GM21447 (cell line): ENCODE measurements at regions not wholly inside any gene's neighbourhood (a gene's known extent, or its start where the extent isn't known, plus 50 kb on each side); places are given as distances from the start of the nearest gene placed in this dataset.

ENCODE experiments used
- ATAC-seq: cut with Tn5 transposase; IDR thresholded peaks from one replicate; pipeline ENCODE4 v1.9.1; 2021; ENCODE audit not compliant: unreplicated experiment

DNA sequence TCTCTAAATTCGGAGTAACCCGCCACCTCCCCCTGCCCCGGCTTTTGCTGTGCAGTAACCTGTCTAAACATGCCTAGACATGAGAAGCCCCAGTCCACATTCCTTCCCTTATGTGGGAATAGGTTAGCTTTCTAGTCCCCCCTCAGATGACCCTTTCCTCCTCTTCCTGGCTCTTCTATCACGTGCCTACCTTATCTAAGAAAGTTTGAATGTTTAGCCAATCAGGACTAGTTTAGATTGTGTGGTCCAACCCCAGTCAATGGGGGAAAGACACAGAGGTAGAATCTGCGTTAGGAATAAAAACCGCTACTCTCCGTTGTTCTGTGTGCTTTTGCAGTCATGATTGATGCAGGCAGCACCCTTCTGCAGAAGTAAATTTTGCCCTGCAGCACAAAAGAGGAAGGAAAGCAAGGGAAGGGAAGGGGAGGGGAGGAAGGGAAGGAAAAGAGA lies 69.0 kb upstream of the CD93 start:
- no peak for ATAC-seq

- no peak for ATAC-seq
Measured at GRCh38 chr20:23153696-23154341, 67.7 kb upstream of the CD93 start.

GRCh38 chr20:23152902-23153301 lies 66.8 kb upstream of the CD93 start:
- no peak for ATAC-seq

DNA sequence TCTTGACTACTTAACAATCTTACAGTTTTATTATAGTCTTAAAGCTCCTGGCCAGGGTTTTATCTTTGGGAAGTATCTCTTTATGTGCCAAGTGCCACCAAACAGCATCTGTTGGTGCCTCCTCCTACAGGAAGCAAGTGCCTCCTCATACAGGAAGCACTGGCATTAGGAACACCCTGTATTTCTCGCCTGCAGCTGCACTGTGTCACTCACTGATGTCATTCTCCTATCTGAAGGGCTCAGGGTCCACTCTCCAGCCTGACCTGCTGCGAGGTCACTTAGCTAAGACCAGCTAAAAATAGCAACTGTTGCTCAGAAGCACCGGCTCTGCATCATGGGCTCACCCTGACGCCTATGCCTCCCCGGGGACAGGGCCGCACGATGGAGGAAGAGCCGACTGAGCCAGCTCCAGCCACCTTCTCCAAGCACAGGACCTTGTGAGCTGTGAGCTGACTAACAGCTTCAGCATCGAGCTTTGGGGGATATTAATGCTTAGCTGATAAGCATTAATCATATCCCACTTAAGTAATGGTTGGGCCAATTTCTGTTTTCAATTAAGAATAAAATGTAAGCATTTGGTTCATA lies 66.3 kb upstream of the CD93 start:
- ATAC-seq: no peak

DNA sequence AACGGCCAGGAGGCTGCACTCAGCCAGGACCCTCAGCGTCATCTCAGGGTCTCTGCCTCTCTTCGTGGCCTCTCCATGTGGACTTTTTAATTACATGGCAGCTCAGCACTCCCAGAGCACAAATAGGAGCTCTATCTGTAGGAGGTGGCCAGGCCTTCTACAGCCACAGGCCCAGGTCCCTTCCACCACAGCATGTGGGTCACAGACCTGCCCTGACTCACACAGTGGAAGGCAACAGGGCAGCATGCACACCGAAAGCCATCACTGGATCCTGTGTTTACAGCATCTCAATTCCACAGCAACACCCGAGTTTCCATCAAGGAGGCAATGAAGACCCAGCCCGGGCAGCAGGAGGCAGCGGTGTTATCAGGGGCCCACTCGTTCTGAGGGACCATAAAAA lies 65.8 kb upstream of the CD93 start:
- ATAC-seq: no peak

- ATAC-seq: no peak
Measured at GRCh38 chr20:23151008-23151703, 65.0 kb upstream of the CD93 start.

DNA sequence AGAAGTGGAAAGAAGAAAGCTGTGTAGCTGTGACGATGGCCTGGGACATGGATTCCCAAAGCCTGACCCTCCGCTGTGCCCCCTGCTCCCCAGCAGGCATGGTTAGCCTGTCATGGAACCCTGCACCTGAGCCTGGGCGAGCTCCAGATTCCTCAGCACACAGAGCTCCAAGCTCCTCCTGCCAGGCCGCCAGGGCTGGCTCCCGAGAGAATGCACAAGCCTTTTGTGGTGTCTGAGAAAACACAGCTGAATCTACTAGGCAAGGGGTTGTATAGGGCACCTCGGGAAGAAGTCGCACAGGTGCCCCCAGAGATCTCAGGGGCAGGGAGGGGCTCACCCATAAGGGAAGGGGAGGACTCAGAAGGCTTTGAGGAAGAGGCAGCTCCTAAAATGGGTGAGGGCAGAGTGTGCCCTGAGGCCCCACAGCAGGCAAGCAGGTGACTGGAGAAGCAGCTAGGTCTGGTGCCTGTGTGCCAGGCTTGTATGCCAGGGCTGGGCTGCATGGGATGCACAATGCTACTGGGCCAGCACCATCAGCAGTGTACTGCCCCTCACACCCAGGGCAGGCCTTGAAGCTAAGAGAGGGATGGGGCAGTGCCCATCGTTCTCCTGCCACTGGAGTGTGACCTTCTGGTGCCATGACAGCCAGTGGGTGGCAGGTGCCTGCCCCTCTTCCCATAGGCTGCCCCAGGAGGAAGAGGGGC lies 64.3 kb upstream of the CD93 start:
- no peak for ATAC-seq

GRCh38 chr20:23149623-23150279 lies 63.6 kb upstream of the CD93 start:
- ATAC-seq: no peak

- ATAC-seq: no peak
Measured at GRCh38 chr20:23148731-23149570, 62.8 kb upstream of the CD93 start.

GRCh38 chr20:23147964-23148730 lies 62.0 kb upstream of the CD93 start:
- ATAC-seq: peak; percentile 76

GRCh38 chr20:23147647-23147963 lies 61.5 kb upstream of the CD93 start:
- no peak for ATAC-seq

DNA sequence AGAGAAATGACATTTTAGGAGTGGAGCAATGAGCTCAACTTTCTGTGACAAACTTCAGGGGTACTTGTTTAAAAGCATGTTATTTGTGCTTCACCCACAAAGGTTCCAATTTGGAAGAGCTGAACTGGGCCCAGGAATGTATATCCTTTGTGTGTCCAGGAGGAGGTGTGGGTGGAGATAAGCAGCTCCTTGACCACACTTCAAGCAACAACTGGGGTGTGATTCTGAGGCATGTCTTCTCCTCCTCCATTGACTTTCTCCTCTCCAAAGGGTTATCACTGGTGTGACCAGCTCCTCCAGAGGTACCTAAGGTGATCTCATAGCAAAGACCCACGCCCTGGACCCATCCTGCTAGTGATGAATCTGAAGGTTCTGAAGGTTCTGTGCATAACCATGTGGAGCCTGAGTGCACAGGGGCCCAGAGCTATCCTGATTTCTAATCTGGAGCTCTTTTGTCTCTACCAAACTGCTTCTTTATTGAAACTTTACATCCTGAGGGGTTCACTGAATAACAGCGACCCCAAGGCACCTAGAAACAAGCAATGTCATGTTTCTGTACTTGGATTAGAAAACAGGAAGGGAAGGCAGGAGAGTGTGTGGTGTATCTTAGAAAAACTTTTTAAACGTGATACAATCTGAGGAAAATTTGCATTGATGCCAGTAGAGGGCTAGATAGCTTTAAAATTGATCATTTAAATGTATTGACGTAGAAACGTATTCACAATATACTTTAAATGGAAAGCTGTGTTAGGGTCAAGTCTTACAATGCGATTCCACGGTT lies 60.9 kb upstream of the CD93 start:
- ATAC-seq: no peak

DNA sequence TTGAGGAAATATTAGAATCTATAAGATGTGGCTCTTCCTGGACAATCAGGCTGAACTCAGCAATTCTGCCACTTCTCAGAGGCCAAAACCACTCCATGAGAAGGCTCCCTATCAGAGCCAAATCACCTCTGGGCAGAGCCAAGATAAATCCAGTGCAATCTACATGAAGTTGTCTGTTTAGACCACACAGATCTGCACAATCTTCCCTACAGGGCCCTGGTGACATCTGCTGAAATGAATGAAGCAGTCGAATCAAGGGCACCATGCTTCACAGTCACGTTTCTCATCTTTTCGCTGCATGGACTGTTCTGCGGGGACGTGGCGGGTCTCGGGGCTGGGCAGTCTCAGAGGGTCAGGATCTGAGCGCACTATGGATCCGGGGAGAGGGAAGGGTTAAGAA lies 60.1 kb upstream of the CD93 start:
- no peak for ATAC-seq

DNA sequence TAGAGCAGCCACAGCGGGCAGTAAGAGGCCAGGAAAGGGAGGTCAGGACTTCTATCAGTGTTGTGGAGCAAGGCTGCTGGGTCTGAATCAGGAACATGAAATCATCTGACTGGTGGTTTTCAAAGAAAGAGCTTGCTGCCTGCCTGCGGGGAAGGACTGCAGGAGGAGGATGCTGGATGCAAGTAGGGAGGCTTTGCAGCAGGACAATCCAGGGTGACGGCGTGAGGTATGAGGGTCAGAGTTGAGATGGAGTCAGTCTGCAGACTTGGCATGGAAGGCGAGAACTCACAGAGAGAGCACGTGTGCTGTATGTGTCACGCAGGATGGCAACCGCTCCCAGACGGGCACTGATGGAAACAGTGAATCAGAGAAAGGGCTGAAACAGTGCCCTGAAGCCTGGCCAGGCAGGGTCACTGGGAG lies 59.2 kb upstream of the CD93 start:
- no peak for ATAC-seq

GRCh38 chr20:23144856-23145255 lies 58.7 kb upstream of the CD93 start:
- no peak for ATAC-seq

- no peak for ATAC-seq
Measured at GRCh38 chr20:23143986-23144690, 58.0 kb upstream of the CD93 start.

DNA sequence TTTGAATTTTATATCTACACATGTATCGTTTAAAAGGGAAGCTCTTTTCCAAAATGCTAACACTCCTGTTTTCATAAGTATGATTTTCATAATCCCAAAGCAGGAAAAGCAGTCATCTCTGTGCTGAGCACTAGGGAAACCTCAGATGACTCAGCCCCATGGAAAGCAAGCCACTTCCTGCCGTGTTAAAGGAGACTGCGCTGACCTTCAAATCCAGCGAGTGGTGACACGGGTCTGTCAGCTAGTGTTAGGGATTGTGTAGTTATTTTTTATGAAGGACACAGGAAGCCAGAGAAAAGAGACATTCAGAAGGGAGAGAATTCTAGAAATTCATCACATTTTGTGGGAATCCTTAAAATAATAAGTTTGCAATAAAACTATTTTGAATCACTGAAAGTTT lies 57.0 kb upstream of the CD93 start:
- no peak for ATAC-seq
